SK-N-SH treated with all-trans-retinoic acid at 6 μM for 48 hours (cell line): ENCODE measurements at regions not wholly inside any gene's neighbourhood (a gene's known extent, or its start where the extent isn't known, plus 50 kb on each side); places are given as distances from the start of the nearest gene placed in this dataset.
A peak's percentile ranks its signal among the peaks of the same experiment; 100 is the strongest.

ENCODE experiments used
- ATAC-seq: fragments of 200-7000 bp; cut with Tn5 transposase; 3 replicates; pipeline ENCODE4 v1.9.1; 2020; ENCODE audit warnings: mild to moderate bottlenecking, moderate library complexity
- ARNTL ChIP-seq: fragments of 450-650 bp; formaldehyde crosslinking; IDR thresholded peaks from 2 replicates; pipeline ENCODE4 v1.5.0; 2020; ENCODE audit warnings: low read depth, mild to moderate bottlenecking, moderate library complexity, borderline replicate concordance
- BACH2 ChIP-seq: fragments of 250-450 bp; sonication (Bioruptor Pico); IDR thresholded peaks from 2 replicates; pipeline ENCODE4 v1.9.0; 2021; ENCODE audit warnings: mild to moderate bottlenecking, borderline replicate concordance
- CSDC2 ChIP-seq: fragments of 250-450 bp; sonication (Bioruptor Pico); IDR thresholded peaks from 2 replicates; pipeline ENCODE4 v1.5.0; 2020; ENCODE audit warnings: mild to moderate bottlenecking, moderate library complexity
- CSRNP3 ChIP-seq: fragments of 250-450 bp; sonication (Bioruptor Pico); IDR thresholded peaks from 2 replicates; pipeline ENCODE4 v1.5.1; 2021; ENCODE audit warnings: mild to moderate bottlenecking, moderate library complexity
- GLIS3 ChIP-seq: fragments of 250-450 bp; sonication (Bioruptor Pico); IDR thresholded peaks from 2 replicates; pipeline ENCODE4 v1.5.0; 2020; ENCODE audit warnings: mild to moderate bottlenecking, moderate library complexity
- OSR1 ChIP-seq: fragments of 250-450 bp; sonication (Bioruptor Pico); IDR thresholded peaks from 2 replicates; pipeline ENCODE4 v1.8.0; 2022; ENCODE audit warnings: moderate library complexity, mild to moderate bottlenecking, inconsistent platforms
- POU6F1 ChIP-seq: fragments of 250-450 bp; sonication (Bioruptor Pico); IDR thresholded peaks from 2 replicates; pipeline ENCODE4 v1.8.0; 2021; ENCODE audit warnings: low read depth, mild to moderate bottlenecking, moderate library complexity, borderline replicate concordance
- PPARA ChIP-seq: fragments of 250-450 bp; sonication (Bioruptor Pico); IDR thresholded peaks from 2 replicates; pipeline ENCODE4 v1.5.0; 2020; ENCODE audit warnings: mild to moderate bottlenecking, borderline replicate concordance
- SNAI2 ChIP-seq: fragments of 250-450 bp; sonication (Bioruptor Pico); IDR thresholded peaks from 2 replicates; pipeline ENCODE4 v1.5.0; 2020; ENCODE audit warnings: mild to moderate bottlenecking, moderate library complexity
- TOX ChIP-seq: fragments of 250-450 bp; sonication (Bioruptor Pico); IDR thresholded peaks from 2 replicates; pipeline ENCODE4 v1.8.0; 2021; ENCODE audit warnings: mild to moderate bottlenecking, moderate library complexity, borderline replicate concordance
- TSHZ2 ChIP-seq: fragments of 250-450 bp; sonication (Bioruptor Pico); IDR thresholded peaks from 2 replicates; pipeline ENCODE4 v1.5.0; 2020; ENCODE audit warnings: mild to moderate bottlenecking, moderate library complexity
- ZC3H10 ChIP-seq: fragments of 250-450 bp; sonication (Bioruptor Pico); IDR thresholded peaks from 2 replicates; pipeline ENCODE4 v1.5.1; 2021; ENCODE audit warnings: mild to moderate bottlenecking, moderate library complexity
- ZFP3 ChIP-seq: fragments of 250-450 bp; sonication (Bioruptor Pico); IDR thresholded peaks from 2 replicates; pipeline ENCODE4 v1.5.0; 2020; ENCODE audit warnings: mild to moderate bottlenecking, moderate library complexity
- ZFP30 ChIP-seq: fragments of 450-650 bp; formaldehyde crosslinking; IDR thresholded peaks from 2 replicates; pipeline ENCODE4 v1.5.0; 2022; ENCODE audit warnings: mild to moderate bottlenecking, moderate library complexity
- ZNF565 ChIP-seq: fragments of 450-650 bp; formaldehyde crosslinking; conservative IDR thresholded peaks from 2 replicates; pipeline ENCODE4 v1.5.0; 2020; ENCODE audit warnings: low read depth, mild to moderate bottlenecking, moderate library complexity
- ZNF70 ChIP-seq: fragments of 450-650 bp; formaldehyde crosslinking; IDR thresholded peaks from 2 replicates; pipeline ENCODE4 v1.5.0; 2020; ENCODE audit warnings: mild to moderate bottlenecking, moderate library complexity
- ZNF8 ChIP-seq: fragments of 450-650 bp; formaldehyde crosslinking; IDR thresholded peaks from 2 replicates; pipeline ENCODE4 v1.5.0; 2020; ENCODE audit warnings: mild to moderate bottlenecking, moderate library complexity
- TF ChIP-seq, protein P1 (sequence below): fragments of 250-450 bp; sonication (Bioruptor Pico); IDR thresholded peaks from 2 replicates; pipeline ENCODE4 v1.8.0; 2020; ENCODE audit warnings: mild to moderate bottlenecking, moderate library complexity, borderline replicate concordance
- TF ChIP-seq, protein P2 (sequence below): fragments of 250-450 bp; sonication (Bioruptor Pico); IDR thresholded peaks from 2 replicates; pipeline ENCODE4 v1.5.1; 2020; ENCODE audit warnings: low read depth, mild to moderate bottlenecking, moderate library complexity

DNA sequence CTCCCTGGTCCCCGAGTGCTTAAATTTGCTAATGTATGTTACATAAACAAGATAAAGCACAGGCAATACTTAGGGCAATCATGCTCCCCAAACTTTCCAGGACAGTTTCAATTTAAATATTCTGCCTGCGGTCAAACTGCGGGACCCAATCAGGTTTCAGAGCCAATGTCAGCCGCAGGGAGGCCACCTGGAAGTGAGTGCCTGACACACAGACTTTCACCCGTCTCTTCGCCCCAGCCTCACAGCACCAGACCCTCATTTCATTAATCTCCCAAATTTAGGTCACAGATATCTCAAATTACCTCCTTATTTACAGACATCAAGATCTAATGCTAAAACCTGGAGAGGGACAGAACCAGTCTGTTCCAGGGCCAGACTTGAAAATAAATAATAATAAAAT is 107.2 kb upstream of the ALDH1A3 start:
- ATAC-seq: no peak

DNA sequence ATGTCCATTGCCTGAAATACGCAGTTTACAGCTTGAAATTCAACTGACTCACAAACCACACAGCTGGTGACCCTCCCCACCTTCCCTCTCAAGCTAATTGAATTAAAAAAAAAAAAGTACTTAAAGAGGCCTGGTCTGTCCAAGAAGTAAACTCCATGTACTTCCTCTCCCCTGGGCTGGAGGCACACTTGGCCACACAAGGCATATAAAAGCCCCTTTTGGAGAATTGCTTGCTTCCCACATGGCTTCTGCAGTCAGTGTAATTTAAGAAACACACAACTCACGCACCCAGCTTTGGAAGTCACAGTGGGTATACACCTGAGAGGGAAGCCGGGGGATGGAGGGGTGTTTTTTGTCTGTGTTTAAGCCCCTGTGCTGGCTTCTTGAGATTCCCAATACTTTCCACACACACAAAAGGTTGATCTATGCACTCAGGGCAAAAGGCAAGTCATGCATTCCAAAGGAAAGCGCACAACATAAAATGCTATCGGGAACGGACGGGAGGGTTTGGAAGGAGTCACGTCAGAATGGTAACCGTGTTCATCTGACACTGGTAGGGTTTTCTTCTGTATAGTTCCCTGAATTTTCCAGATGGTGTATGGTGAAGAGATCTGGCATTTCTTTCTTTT is 106.6 kb upstream of the ALDH1A3 start:
- peak; percentile 6; the same call in 1 of the 3 replicates for ATAC-seq
- TF ChIP-seq CSDC2 (CRISPR knock-in tag) (no peak), OSR1 (CRISPR knock-in tag) (no peak), ZC3H10 (CRISPR knock-in tag) (no peak), TSHZ2 (CRISPR knock-in tag) (no peak), ZNF70 (CRISPR knock-in tag) (no peak), BACH2 (no peak), PPARA (no peak), ZFP3 (CRISPR knock-in tag) (no peak), SNAI2 (CRISPR knock-in tag) (no peak)
- TF ChIP-seq, protein P1, sequence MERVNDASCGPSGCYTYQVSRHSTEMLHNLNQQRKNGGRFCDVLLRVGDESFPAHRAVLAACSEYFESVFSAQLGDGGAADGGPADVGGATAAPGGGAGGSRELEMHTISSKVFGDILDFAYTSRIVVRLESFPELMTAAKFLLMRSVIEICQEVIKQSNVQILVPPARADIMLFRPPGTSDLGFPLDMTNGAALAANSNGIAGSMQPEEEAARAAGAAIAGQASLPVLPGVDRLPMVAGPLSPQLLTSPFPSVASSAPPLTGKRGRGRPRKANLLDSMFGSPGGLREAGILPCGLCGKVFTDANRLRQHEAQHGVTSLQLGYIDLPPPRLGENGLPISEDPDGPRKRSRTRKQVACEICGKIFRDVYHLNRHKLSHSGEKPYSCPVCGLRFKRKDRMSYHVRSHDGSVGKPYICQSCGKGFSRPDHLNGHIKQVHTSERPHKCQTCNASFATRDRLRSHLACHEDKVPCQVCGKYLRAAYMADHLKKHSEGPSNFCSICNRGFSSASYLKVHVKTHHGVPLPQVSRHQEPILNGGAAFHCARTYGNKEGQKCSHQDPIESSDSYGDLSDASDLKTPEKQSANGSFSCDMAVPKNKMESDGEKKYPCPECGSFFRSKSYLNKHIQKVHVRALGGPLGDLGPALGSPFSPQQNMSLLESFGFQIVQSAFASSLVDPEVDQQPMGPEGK: no peak

More for the DNA sequence above, 107.2 kb upstream of the ALDH1A3 start:
- TF ChIP-seq, protein P2, sequence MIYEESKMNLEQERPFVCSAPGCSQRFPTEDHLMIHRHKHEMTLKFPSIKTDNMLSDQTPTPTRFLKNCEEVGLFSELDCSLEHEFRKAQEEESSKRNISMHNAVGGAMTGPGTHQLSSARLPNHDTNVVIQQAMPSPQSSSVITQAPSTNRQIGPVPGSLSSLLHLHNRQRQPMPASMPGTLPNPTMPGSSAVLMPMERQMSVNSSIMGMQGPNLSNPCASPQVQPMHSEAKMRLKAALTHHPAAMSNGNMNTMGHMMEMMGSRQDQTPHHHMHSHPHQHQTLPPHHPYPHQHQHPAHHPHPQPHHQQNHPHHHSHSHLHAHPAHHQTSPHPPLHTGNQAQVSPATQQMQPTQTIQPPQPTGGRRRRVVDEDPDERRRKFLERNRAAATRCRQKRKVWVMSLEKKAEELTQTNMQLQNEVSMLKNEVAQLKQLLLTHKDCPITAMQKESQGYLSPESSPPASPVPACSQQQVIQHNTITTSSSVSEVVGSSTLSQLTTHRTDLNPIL (CRISPR knock-in tag): no peak
- TF ChIP-seq TOX (CRISPR knock-in tag) (no peak), SNAI2 (CRISPR knock-in tag) (no peak), ZFP30 (CRISPR knock-in tag) (no peak), OSR1 (CRISPR knock-in tag) (no peak), POU6F1 (CRISPR knock-in tag) (no peak), ARNTL (no peak), ZNF70 (CRISPR knock-in tag) (no peak), ZNF8 (CRISPR knock-in tag) (no peak), TSHZ2 (CRISPR knock-in tag) (no peak), ZNF565 (CRISPR knock-in tag) (no peak), CSRNP3 (no peak), GLIS3 (no peak)
- TF ChIP-seq, protein P1: no peak
